ENCODE measurements at regions not wholly inside any gene's neighbourhood (a gene's known extent, or its start where the extent isn't known, plus 50 kb on each side); places are given as distances from the start of the nearest gene placed in this dataset.
"Not testable (repeated sequence)": the region's sequence is repeated elsewhere in the genome, so short reads cannot be mapped to it uniquely, and the experiment has no call there.

GRCh38 chr20:47888351-47888750 is 103.1 kb upstream of the SULF2 start:
- TF ChIP-seq CTCF (IDR thresholded peaks at IDR 0.05; ENCODE audit: insufficient read depth, missing control alignments) = no peak
- DNase-seq (ENCODE audit: insufficient read length, low spot score) (no peak), FAIRE-seq (no peak)

- DNase-seq (ENCODE audit: insufficient read length, low spot score) = no peak
- FAIRE-seq = no peak
- TF ChIP-seq CTCF (IDR thresholded peaks at IDR 0.05; ENCODE audit: insufficient read depth, missing control alignments) = no peak
Observed at GRCh38 chr20:47887477-47888080, 102.3 kb upstream of the SULF2 start.

GRCh38 chr20:47887064-47887463 is 101.8 kb upstream of the SULF2 start:
- FAIRE-seq (no peak), DNase-seq (ENCODE audit: insufficient read length, low spot score) (no peak)
- TF ChIP-seq CTCF (IDR thresholded peaks at IDR 0.05; ENCODE audit: insufficient read depth, missing control alignments) = no peak

GRCh38 chr20:47886454-47887041 is 101.3 kb upstream of the SULF2 start:
- no peak for TF ChIP-seq CTCF (IDR thresholded peaks at IDR 0.05; ENCODE audit: insufficient read depth, missing control alignments)
- no peak for FAIRE-seq
- no peak for DNase-seq (ENCODE audit: insufficient read length, low spot score)

- no peak for DNase-seq (ENCODE audit: insufficient read length, low spot score)
- no peak for TF ChIP-seq CTCF (IDR thresholded peaks at IDR 0.05; ENCODE audit: insufficient read depth, missing control alignments)
- no peak for FAIRE-seq
Observed at GRCh38 chr20:47885909-47886453, 100.7 kb upstream of the SULF2 start.

GRCh38 chr20:47883940-47884339 is 98.7 kb upstream of the SULF2 start:
- FAIRE-seq; DNase-seq (ENCODE audit: insufficient read length, low spot score): not testable (repeated sequence)

- DNase-seq (ENCODE audit: insufficient read length, low spot score) (no peak), FAIRE-seq (no peak)
- no peak for TF ChIP-seq CTCF (IDR thresholded peaks at IDR 0.05; ENCODE audit: insufficient read depth, missing control alignments)
Observed at GRCh38 chr20:47883186-47883585, 97.9 kb upstream of the SULF2 start.
